NCI-H1694 (cell line): ENCODE measurements at regions not wholly inside any gene's neighbourhood (a gene's known extent, or its start where the extent isn't known, plus 50 kb on each side); places are given as distances from the start of the nearest gene placed in this dataset.
"Not testable (repeated sequence)": the region's sequence is repeated elsewhere in the genome, so short reads cannot be mapped to it uniquely, and the experiment has no call there.

Experiments used
- DNase-seq: peaks from one replicate; lab custom pipeline; 2025; lab: John Stamatoyannopoulos, UW

GRCh38 chrX:97858592-97858991 lies 974.9 kb downstream of the RPA4 start:
- DNase-seq, result no peak

GRCh38 chrX:97860226-97860625 lies 976.5 kb downstream of the RPA4 start:
- no peak for DNase-seq

DNA sequence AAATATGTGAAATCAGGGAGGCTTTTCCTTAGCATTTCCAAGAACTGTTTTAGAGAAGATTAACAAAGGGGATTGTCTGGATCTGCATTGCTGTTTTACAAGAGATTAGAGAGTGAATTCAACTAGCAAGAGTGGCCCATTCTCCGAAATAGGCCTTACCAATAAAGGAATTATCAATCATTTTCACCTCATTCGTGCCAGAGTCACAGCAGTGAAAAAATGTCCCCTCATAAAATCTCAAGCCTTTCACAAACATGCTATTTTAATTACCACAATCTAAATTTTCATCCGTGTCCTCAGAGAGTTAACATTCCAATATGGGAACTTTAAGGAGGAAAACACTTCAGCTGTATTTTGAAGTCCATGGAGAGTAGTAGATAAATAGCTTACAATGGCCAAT lies 979.6 kb downstream of the RPA4 start:
- no peak for DNase-seq

- DNase-seq, result no peak
Observed at GRCh38 chrX:97867266-97867665, 983.6 kb downstream of the RPA4 start.

DNA sequence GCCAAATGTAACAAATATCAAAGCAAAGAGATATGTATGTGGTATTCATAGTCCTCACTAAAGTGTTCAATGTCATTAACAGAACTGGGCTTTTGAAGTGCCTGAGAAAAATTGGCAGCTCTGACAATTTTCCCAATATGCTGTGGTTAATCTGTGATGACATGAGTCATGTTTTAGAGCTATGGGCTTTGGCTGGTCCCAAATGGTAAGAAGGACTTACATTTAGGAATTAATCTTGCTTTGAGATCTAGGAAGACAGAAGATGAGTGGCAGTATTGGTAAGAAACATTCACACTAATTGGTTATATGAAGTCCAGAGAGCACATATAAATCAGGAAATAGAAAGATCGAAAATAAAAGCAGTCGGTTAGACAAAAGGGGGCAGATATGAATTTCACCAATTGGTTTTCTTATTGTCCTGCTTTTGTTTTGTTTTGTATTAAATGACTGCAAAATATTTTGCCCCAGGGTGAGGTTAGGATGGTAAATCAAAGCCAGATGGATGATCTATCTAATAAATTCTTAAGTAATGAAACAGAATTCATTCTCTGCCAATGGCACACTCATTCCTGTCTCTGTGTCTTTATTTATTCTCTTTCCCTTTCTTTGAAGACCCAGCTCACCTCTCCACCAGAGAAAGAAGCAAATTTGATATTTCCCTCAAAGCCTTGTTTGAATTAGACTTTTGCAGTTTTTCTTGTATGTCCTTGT lies 993.1 kb downstream of the RPA4 start:
- no peak for DNase-seq

GRCh38 chrX:97882306-97882705 lies 998.6 kb downstream of the RPA4 start:
- DNase-seq, result no peak

DNA sequence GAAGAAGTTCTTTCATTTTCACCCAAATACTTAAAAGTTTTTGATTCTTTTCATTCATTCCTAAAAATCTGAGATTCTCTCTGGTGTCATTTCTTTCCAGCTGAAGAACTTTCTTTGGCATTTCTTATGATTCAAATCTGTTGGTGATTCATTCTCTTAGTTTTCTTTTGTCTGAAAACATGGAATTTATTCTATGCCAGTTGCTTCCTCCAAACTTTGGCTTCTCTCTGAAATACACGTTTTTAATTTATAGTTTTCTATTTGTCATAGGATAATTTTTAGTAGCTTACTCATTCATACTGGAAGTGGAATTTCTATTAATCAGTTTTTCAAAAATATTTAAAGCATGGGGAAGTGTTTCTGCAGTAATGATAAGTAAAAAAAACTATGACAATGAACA lies 1012.0 kb downstream of the RPA4 start:
- DNase-seq, result no peak

- DNase-seq, result no peak
Observed at GRCh38 chrX:97897998-97898397, 1014.3 kb downstream of the RPA4 start.

DNA sequence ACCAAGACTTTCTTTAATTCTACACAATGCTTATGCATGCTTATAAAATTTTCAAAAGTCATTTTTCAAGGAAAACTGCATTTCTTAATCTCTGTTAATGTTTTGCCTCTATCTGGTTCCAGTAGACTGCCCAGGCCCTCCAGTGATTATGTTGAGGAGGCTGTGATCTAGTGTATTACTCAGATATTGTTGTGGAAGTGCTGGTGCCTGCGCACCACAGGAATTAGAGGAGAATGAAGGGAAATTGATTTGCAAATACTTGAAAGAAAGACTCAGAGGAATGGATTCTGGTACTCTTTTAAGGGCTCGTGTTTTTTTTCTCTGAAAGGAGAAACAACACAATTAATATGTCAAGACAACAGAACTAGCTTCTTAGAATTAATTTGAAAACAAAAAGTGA lies 1015.1 kb downstream of the RPA4 start:
- no peak for DNase-seq

DNA sequence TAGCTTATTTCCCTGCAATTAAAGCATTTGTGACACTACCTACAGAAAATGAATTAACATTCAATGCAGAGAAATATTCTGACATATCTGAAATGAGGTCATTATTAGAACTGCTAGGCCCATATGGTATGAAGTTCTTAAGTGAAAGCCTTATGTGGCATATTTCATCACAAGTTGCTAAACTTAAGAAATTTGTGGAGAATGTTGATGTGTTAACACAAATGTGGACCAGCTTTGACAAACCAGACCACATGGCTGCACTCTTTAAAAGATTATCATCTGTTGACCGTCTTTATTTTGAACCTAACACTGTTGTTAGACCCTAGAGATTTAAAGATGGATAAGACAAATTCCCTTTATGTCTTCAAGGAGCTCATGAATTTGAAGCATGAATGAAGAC lies 1024.1 kb downstream of the RPA4 start:
- no peak for DNase-seq

GRCh38 chrX:97909245-97909644 lies 1025.5 kb downstream of the RPA4 start:
- no peak for DNase-seq

DNA sequence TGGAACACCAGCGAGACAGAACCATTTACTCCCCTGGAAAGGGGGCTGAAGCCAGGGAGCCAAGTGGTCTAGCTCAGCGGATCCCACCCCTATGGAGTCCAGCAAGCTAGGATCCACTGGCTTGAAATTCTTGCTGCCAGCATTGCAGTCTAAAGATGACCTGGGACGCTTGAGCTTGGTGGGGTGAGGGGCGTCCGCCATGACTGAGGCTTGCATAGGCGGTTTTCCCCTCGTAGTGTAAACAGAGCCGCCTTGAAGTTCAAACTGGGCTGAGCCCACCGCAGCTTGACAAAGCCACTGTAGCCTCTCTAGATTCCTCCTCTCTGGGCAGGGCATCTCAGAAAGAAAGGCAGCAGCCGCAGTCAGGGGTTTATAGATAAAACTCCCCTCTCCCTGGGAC lies 1031.7 kb downstream of the RPA4 start:
- not testable (repeated sequence) for DNase-seq

GRCh38 chrX:97921223-97921622 lies 1037.5 kb downstream of the RPA4 start:
- DNase-seq, result not testable (repeated sequence)

DNA sequence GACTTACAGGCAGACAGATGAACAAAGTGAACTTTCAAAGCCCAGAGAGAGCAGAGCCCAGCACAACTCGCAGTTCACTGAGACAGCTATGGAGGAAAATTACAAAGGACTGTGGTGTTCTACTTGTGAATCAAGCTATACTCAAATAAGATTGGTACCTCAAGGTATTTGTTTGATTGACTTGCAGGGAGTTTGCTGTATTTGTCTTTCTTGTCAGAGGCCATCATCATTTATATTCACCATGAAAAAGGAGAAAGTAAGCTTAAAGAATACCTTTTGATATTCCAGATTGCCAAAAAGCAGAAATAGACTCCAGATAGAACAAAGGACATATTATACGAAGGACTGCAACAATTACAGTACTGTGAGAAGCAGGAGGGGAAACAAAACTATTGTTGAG lies 1047.9 kb downstream of the RPA4 start:
- DNase-seq, result no peak

DNA sequence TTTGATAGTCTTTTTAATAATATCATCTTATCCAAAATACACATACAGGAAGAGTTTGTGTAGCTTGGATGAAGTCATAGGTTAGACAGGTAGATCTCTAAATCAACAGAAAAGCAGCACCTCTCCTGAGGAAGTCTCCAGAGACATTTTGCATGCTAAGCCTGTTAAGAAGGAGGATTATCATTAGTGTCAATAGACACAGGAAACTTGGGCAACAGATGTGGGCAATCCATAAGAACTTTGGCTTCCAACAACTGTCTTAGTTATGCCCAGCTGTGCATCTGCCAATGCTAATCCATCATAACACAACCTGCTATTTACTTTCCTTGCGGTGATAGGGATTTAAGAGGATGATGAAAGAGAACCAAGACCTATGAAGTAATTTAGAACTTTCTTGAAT lies 1052.6 kb downstream of the RPA4 start:
- no peak for DNase-seq

- DNase-seq, result no peak
Observed at GRCh38 chrX:97938706-97939105, 1055.0 kb downstream of the RPA4 start.

DNA sequence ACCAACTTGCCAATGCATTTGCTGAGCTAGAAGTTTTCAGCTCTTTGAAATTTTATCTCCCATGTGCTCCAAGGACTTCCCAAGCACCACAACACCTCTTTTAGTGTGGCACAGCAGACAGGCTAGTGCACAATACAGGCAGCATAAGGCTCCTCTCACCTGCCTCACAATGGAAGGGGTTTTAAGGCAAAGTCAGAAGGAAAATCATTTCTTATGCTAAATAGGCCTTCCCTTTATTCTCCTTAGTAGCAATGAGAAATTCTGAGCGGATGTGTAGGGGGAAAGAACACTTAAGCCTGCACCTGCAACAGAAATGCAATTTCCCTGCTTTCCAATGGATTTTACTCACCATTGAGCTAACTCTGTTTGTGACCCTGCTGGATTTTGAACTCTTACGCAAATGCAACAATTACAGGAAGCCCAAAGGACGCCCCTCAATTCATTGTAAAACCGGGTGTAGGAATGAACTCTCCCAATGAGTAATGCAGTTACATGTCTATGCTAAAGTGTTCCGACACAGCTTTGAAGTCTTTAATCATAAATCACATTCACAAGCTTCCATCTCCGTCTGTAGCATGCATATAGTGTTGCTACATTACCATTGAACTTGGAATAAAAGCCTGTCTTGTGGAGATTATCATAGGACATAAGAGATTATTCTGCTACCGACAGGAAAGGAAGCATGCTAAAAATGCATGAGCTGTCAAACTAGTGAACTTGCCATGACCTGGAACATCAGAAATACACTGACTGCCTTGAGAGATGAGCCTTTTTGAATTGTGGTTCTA lies 1084.9 kb downstream of the RPA4 start:
- DNase-seq, result no peak

DNA sequence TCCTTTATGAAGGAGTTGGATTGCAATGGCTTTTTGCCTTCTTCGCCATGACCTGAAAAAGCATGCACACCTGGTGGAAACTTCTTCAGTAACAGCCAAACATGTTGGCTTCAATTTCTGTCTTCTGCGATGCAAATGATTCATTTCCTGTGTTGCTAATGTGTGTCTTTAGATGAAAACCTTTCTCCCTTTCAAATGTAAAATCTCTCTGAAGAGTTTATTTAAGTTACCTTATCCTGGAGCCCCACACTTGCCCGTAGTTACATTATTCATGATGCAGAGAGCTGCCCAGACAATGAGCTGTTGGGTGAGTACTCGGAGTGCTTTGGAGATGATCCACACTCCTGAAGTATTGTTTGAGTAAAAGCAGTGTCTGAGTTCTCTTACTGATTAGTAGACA lies 1100.9 kb downstream of the RPA4 start:
- DNase-seq, result no peak

DNA sequence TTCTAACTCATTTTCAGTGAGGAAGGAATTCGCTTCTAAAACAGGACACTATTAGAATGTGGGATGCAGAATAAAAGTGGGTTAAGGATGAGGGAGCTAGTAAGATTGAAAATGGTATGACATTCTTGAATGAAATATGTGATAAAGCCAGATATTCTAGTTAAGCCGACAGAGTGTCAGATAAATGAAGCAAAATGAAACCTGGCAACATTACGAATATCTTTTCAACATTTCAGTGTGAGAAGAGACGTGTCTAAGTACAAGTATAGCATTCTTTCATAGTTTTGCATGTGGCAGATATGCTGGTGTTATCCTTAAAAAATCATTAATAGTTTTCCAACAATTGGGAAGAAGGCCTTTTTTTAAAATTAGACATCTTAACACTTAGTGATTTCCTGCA lies 1101.4 kb downstream of the RPA4 start:
- no peak for DNase-seq

DNA sequence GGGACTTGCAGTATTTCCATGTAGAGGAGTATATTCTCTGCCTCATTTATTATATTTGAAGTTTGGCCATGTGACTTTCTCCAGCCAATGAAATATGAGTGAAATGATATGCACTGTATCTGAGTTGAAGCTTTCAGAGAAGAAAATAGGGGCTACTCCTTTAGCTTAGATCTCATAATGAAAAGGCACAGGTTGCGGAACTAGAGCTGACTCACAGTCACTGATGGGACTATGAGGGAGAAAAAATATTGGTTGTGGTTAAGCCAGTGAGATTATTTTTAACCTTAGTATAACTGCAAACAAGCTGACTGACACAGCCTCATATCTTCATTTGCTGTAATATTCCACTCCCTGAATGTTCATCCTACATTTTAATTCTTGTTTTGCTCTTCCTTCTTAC lies 1104.3 kb downstream of the RPA4 start:
- DNase-seq, result no peak

DNA sequence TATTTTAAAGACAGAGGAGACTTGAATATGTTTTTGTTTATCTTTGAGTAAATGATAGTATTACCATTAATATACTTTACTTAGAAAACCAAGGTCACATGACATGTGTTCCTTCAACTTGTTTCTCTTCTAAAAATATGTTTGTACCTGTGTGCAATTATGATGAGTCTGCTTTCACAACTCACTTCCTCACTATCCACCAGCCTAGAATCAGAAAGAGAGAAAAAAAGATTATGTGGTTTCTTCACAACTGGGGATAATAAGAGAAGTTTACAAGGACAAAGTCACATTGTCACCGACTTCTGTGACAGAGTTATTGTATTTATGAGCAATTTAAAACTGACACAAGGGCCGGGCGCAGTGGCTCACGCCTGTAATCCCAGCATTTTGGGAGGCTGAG lies 1112.1 kb downstream of the RPA4 start:
- no peak for DNase-seq

GRCh38 chrX:98028691-98029090 lies 1145.0 kb downstream of the RPA4 start:
- DNase-seq, result no peak

GRCh38 chrX:98029861-98030260 lies 1146.2 kb downstream of the RPA4 start:
- no peak for DNase-seq

DNA sequence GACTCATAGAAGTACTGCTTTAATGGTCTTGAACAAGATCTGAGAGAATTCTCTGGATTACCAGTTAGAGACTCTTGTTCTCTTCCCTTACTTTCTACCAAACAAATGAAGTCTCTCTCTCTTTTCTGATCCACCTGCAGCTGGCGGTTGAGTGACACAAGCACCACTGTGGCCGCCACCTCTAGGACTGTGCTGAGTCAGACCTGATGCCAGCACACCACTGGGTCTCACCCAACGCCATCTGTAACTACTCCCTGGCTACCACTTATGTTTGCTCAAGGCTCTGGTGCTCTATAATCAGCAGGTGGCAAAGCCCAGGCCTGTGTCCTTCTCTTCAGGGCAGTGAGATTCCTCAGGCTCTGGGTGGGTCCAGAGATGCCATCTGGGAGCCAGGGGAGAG lies 1173.5 kb downstream of the RPA4 start:
- no peak for DNase-seq
